ENCODE measurements at regions not wholly inside any gene's neighbourhood (a gene's known extent, or its start where the extent isn't known, plus 50 kb on each side); places are given as distances from the start of the nearest gene placed in this dataset.

DNA sequence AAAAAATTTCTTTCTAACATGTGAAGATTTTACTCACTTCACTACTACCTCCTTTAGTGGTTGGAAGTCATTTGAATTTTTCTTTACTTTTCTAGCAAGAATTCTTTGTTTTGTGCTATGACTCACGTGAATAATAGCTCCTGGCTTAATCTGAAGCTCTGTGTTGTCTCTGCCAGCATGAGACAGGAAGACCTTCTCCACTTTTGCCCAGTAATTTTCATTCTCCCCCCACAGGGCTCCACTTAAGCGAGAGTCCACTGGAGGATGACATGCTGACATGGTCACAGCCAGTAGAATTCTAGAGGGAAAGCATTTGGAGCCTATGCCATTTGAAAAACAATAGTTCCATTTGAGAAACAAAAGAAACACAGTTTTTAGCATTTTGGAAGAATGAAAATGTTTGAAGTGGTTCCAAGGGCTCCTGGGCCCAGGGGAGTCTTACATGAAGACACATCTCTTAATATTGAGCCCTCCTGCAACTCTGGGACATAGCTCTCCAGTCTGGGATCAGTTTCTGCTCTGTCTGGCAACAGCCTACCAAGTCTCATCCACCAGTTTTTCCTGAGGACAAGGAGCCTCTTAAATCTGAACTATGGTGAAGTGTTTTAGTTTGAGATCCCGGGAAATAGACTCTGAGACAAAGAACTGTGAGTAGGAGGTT is 231.4 kb downstream of the PAX1 start:
- H3K27me3 ChIP-seq (ENCODE audit: control insufficient read depth, insufficient read depth, low read length), result no peaks in the 10 kb centered on the region
- no peak for DNase-seq (ENCODE audit: low read depth)
- TF ChIP-seq, protein P1, sequence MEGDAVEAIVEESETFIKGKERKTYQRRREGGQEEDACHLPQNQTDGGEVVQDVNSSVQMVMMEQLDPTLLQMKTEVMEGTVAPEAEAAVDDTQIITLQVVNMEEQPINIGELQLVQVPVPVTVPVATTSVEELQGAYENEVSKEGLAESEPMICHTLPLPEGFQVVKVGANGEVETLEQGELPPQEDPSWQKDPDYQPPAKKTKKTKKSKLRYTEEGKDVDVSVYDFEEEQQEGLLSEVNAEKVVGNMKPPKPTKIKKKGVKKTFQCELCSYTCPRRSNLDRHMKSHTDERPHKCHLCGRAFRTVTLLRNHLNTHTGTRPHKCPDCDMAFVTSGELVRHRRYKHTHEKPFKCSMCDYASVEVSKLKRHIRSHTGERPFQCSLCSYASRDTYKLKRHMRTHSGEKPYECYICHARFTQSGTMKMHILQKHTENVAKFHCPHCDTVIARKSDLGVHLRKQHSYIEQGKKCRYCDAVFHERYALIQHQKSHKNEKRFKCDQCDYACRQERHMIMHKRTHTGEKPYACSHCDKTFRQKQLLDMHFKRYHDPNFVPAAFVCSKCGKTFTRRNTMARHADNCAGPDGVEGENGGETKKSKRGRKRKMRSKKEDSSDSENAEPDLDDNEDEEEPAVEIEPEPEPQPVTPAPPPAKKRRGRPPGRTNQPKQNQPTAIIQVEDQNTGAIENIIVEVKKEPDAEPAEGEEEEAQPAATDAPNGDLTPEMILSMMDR (IDR thresholded peaks at IDR 0.05; ENCODE audit: insufficient read depth, low read length, poor library complexity, severe bottlenecking), result no peak
- H3K4me3 ChIP-seq (ENCODE audit: low read depth, low read length), result no peak overlapping the region
- no peaks in the 10 kb centered on the region for H3K36me3 ChIP-seq (ENCODE audit: control insufficient read depth, insufficient read depth, low read length)

DNA sequence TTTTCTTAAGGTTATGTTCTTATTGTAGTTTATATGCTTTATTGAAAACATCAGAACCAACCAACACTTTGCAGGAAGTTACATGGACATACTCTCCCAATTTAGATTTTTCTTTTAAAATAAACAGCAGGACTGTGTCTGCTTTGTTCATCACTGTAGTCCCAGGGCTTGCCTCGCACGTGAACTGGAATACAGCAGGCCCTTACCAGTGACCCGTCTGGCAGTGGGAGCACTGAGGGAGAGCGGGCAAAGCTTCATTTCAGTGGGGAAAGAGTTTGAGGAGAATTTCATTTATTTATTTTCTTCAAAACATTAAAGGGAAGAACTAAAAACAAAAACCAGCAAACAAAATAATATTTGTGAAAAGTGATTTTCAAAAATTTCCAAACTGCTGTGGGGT is 230.8 kb downstream of the PAX1 start:
- H3K4me3 ChIP-seq (ENCODE audit: low read depth, low read length), result no peak overlapping the region
- no peak for DNase-seq (ENCODE audit: low read depth)

GRCh38 chr20:21933526-21933925 is 228.1 kb downstream of the PAX1 start:
- no peak for DNase-seq (ENCODE audit: low read depth)
- H3K36me3 ChIP-seq (ENCODE audit: control insufficient read depth, insufficient read depth, low read length), result no peaks in the 10 kb centered on the region
- TF ChIP-seq, protein P1 (IDR thresholded peaks at IDR 0.05; ENCODE audit: insufficient read depth, low read length, poor library complexity, severe bottlenecking), result no peak
- no peaks in the 10 kb centered on the region for H3K27me3 ChIP-seq (ENCODE audit: control insufficient read depth, insufficient read depth, low read length)
- H3K4me3 ChIP-seq (ENCODE audit: low read depth, low read length), result no peak overlapping the region

More for the DNA sequence above, 230.8 kb downstream of the PAX1 start:
- TF ChIP-seq, protein P1 (IDR thresholded peaks at IDR 0.05; ENCODE audit: insufficient read depth, low read length, poor library complexity, severe bottlenecking), result no peak
- H3K27me3 ChIP-seq (ENCODE audit: control insufficient read depth, insufficient read depth, low read length), result no peaks in the 10 kb centered on the region
- no peaks in the 10 kb centered on the region for H3K36me3 ChIP-seq (ENCODE audit: control insufficient read depth, insufficient read depth, low read length)

DNA sequence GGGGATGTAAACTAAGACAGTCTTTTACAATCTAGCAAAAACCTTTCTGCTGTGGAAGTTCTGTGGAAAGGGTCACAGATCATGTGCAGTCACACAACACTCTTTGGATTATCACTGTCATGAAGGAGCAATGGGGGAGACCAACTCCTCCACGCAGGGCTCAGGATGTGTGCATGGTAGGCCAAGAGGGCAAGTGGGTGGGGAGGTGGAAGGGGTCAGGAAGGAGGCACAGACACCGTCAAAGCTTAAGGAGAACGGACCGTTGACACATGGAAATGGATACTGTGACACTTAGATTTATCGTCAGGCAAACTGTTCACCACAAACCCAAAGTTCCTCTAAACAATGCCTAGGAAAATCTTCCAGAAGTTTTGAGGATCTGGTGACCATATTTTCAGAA is 215.8 kb downstream of the PAX1 start:
- DNase-seq (ENCODE audit: low read depth), result no peak
- no peaks in the 10 kb centered on the region for H3K27me3 ChIP-seq (ENCODE audit: control insufficient read depth, insufficient read depth, low read length)
- TF ChIP-seq, protein P1 (IDR thresholded peaks at IDR 0.05; ENCODE audit: insufficient read depth, low read length, poor library complexity, severe bottlenecking), result no peak
- no peak overlapping the region for H3K4me3 ChIP-seq (ENCODE audit: low read depth, low read length)
- no peaks in the 10 kb centered on the region for H3K36me3 ChIP-seq (ENCODE audit: control insufficient read depth, insufficient read depth, low read length)

- TF ChIP-seq, protein P1 (IDR thresholded peaks at IDR 0.05; ENCODE audit: insufficient read depth, low read length, poor library complexity, severe bottlenecking), result no peak
- DNase-seq (ENCODE audit: low read depth), result no peak
- Histone ChIP-seq H3K36me3 (ENCODE audit: control insufficient read depth, insufficient read depth, low read length) (no peaks in the 10 kb centered on the region), H3K4me3 (ENCODE audit: low read depth, low read length) (no peak overlapping the region), H3K27me3 (ENCODE audit: control insufficient read depth, insufficient read depth, low read length) (no peaks in the 10 kb centered on the region)
These were observed 214.7 kb downstream of the PAX1 start for GRCh38 chr20:21920211-21920610.

- Histone ChIP-seq H3K4me3 (ENCODE audit: low read depth, low read length) (no peak overlapping the region), H3K36me3 (ENCODE audit: control insufficient read depth, insufficient read depth, low read length) (no peaks in the 10 kb centered on the region), H3K27me3 (ENCODE audit: control insufficient read depth, insufficient read depth, low read length) (no peaks in the 10 kb centered on the region)
- no peak for DNase-seq (ENCODE audit: low read depth)
- TF ChIP-seq, protein P1 (IDR thresholded peaks at IDR 0.05; ENCODE audit: insufficient read depth, low read length, poor library complexity, severe bottlenecking), result no peak
These were observed 212.9 kb downstream of the PAX1 start for GRCh38 chr20:21918398-21918797.

All from kidney epithelial cell (primary cell).